Osteoblast (primary cell): ENCODE measurements at regions not wholly inside any gene's neighbourhood (a gene's known extent, or its start where the extent isn't known, plus 50 kb on each side); places are given as distances from the start of the nearest gene placed in this dataset.

Experiments used
- DNase-seq: peaks from one replicate; pipeline ENCODE4 v3.0.0; 2011; ENCODE audit warnings: low spot score, mixed read lengths; ENCODE audit not compliant: insufficient read length; ENCODE audit errors: missing footprints
- H2AFZ ChIP-seq: 2 replicates; pipeline ENCODE4 v1.6.0; 2011; ENCODE audit warnings: mild to moderate bottlenecking, low read length
- H3K27ac ChIP-seq: 2 replicates; pipeline ENCODE4 v1.5.1; 2011; ENCODE audit warnings: mild to moderate bottlenecking, low read depth, low read length, moderate library complexity
- H3K27me3 ChIP-seq: 2 replicates; pipeline ENCODE4 v1.6.0; 2012; ENCODE audit warnings: mild to moderate bottlenecking, control low read depth, inconsistent platforms, low read length, moderate library complexity; ENCODE audit not compliant: insufficient read depth
- H3K36me3 ChIP-seq: 2 replicates; pipeline ENCODE4 v1.5.1; 2011; ENCODE audit warnings: mild to moderate bottlenecking, low read length, control low read depth, moderate library complexity; ENCODE audit not compliant: insufficient read depth
- H3K4me1 ChIP-seq: 2 replicates; pipeline ENCODE4 v1.5.1; 2011; ENCODE audit warnings: mild to moderate bottlenecking, low read length, control low read depth, moderate library complexity; ENCODE audit not compliant: insufficient read depth
- H3K4me2 ChIP-seq: 2 replicates; pipeline ENCODE4 v1.6.0; 2011; ENCODE audit warnings: mild to moderate bottlenecking, low read length; ENCODE audit not compliant: insufficient read depth
- H3K4me3 ChIP-seq: fragments of 200-600 bp; sonication (generic); 3 replicates; pipeline ENCODE4 v1.5.1; 2012; ENCODE audit warnings: mild to moderate bottlenecking, low read length, inconsistent platforms; ENCODE audit not compliant: insufficient read depth
- H3K79me2 ChIP-seq: 2 replicates; pipeline ENCODE4 v1.6.0; 2012; ENCODE audit warnings: mild to moderate bottlenecking, low read length, control low read depth, inconsistent platforms; ENCODE audit not compliant: insufficient read depth
- H3K9me3 ChIP-seq: 2 replicates; pipeline ENCODE4 v1.5.1; 2011; ENCODE audit warnings: low read depth, low read length, control low read depth
- H4K20me1 ChIP-seq: 2 replicates; pipeline ENCODE4 v1.6.0; 2012; ENCODE audit warnings: mild to moderate bottlenecking, low read length, control low read depth; ENCODE audit not compliant: insufficient read depth
- TF ChIP-seq, protein P1 (sequence below): IDR thresholded peaks from 2 replicates; pipeline ENCODE4 v1.5.1; 2011; ENCODE audit warnings: mild to moderate bottlenecking, low read depth, low read length, moderate library complexity; ENCODE audit errors: extremely low read depth

DNA sequence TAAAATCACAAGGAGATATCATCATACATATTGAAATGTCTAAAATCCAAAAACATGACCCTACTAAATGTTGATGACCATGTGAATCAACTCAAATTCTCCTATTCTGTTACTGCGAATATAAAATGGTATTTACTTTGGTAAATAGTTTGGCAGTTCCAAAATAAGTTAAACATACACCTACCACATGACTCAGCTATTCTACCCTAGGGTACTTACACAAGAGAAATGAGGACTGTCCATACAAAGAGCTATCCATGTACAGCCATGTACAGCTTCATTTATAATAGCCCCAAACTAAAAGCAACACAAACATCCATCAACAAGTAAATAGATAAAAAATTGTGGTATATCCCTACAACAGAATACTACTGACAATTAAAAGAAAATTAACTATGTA lies 346.1 kb upstream of the TENM4 start:
- no peak overlapping the region for H3K4me3 ChIP-seq
- H3K79me2 ChIP-seq = no peaks in the 10 kb centered on the region
- no peak overlapping the region for H2AFZ ChIP-seq
- H3K9me3 ChIP-seq = no peaks in the 10 kb centered on the region
- TF ChIP-seq, protein P1, sequence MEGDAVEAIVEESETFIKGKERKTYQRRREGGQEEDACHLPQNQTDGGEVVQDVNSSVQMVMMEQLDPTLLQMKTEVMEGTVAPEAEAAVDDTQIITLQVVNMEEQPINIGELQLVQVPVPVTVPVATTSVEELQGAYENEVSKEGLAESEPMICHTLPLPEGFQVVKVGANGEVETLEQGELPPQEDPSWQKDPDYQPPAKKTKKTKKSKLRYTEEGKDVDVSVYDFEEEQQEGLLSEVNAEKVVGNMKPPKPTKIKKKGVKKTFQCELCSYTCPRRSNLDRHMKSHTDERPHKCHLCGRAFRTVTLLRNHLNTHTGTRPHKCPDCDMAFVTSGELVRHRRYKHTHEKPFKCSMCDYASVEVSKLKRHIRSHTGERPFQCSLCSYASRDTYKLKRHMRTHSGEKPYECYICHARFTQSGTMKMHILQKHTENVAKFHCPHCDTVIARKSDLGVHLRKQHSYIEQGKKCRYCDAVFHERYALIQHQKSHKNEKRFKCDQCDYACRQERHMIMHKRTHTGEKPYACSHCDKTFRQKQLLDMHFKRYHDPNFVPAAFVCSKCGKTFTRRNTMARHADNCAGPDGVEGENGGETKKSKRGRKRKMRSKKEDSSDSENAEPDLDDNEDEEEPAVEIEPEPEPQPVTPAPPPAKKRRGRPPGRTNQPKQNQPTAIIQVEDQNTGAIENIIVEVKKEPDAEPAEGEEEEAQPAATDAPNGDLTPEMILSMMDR = no peak
- no peaks in the 10 kb centered on the region for H4K20me1 ChIP-seq
- H3K4me1 ChIP-seq = no peaks in the 10 kb centered on the region
- H3K27ac ChIP-seq = no peak overlapping the region
- no peak for DNase-seq
- H3K4me2 ChIP-seq = no peak overlapping the region
- H3K36me3 ChIP-seq = no peaks in the 10 kb centered on the region
- H3K27me3 ChIP-seq = no peaks in the 10 kb centered on the region

DNA sequence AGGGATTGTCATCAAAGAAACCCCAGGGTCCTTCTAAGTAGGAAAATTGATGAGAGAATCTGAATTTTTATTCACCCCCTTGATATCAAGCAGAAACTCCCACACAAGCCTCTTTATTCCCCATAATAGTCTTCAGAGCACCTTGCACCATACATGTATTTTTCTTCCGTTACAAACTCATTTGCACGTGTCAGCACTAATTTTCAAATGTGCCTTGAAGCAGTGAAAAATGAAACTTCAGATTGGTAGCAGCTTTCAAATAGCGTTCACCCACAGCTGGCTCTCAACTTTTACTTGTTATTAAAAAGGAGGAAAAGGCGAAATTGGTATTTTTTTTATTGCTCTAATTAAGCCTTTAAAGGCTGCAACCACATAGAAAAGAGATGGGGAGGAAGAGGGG lies 343.0 kb upstream of the TENM4 start:
- Histone ChIP-seq H3K27me3 (no peaks in the 10 kb centered on the region), H3K27ac (no peak overlapping the region), H4K20me1 (no peaks in the 10 kb centered on the region), H3K4me2 (no peak overlapping the region), H3K36me3 (no peaks in the 10 kb centered on the region), H3K79me2 (no peaks in the 10 kb centered on the region), H3K9me3 (no peaks in the 10 kb centered on the region), H3K4me1 (no peaks in the 10 kb centered on the region), H2AFZ (no peak overlapping the region), H3K4me3 (no peak overlapping the region)
- TF ChIP-seq, protein P1 = no peak
- DNase-seq = no peak

DNA sequence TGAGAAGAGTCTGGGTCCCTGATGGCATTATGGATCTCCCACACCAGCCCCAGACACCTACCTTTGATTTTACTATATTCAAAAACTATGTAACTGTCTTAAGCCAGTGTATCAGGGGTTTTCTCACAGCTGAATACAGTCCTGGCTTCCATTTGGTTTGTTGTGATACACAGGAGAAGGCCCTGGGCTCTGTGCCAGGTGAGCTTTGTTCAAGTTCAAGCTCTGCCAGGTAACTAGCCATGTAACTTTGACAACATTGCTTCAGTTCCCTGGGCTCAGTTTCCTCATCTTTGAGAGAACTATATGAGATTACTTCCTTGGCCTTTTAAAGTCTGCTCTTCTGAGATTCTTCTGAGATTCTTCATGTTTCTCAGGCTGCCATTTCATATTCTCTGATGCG lies 327.5 kb upstream of the TENM4 start:
- no peak overlapping the region for H3K4me2 ChIP-seq
- H4K20me1 ChIP-seq = no peaks in the 10 kb centered on the region
- TF ChIP-seq, protein P1 = no peak
- no peak overlapping the region for H3K4me3 ChIP-seq
- no peaks in the 10 kb centered on the region for H3K9me3 ChIP-seq
- H3K27me3 ChIP-seq = no peaks in the 10 kb centered on the region
- no peak overlapping the region for H2AFZ ChIP-seq
- no peaks in the 10 kb centered on the region for H3K4me1 ChIP-seq
- DNase-seq = peak; percentile 32
- no peaks in the 10 kb centered on the region for H3K36me3 ChIP-seq
- H3K27ac ChIP-seq = no peak overlapping the region
- no peaks in the 10 kb centered on the region for H3K79me2 ChIP-seq

DNA sequence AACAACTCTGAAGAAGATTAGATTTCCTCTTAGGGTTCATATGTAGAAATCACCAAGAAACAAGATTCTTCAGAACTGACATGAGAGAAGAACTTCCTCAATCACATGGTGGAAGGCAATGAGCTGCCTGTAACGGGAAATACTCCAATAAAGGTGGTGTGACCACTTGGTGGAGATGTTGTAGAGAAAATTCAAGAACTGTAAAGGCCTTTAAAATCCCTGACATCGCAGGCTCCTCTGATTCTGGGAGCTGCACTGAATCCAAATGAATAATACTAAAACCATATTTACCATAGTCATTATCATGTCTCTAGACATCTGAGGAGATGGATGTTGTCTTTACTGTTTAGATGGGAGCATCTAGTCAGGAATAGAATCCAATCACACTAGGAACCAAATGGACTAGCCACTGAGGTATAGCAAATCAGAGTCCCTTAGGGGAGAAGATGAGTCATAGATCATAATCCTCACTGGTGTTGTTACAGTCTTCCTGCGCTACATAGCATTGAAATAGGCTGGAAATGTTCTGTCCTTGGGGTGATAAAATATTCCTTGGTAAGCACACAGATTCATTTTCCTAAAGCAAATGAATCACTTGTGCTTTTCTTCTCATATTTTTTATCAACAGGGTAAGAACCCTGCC lies 321.6 kb upstream of the TENM4 start:
- Histone ChIP-seq H3K79me2 (no peaks in the 10 kb centered on the region), H3K36me3 (no peaks in the 10 kb centered on the region), H3K4me3 (no peak overlapping the region), H3K4me1 (no peaks in the 10 kb centered on the region), H3K4me2 (no peak overlapping the region), H4K20me1 (no peaks in the 10 kb centered on the region), H3K27ac (no peak overlapping the region), H3K9me3 (no peaks in the 10 kb centered on the region), H3K27me3 (no peaks in the 10 kb centered on the region), H2AFZ (no peak overlapping the region)
- DNase-seq = no peak
- TF ChIP-seq, protein P1 = no peak
